ENCODE measurements at regions not wholly inside any gene's neighbourhood (a gene's known extent, or its start where the extent isn't known, plus 50 kb on each side); places are given as distances from the start of the nearest gene placed in this dataset.

DNA sequence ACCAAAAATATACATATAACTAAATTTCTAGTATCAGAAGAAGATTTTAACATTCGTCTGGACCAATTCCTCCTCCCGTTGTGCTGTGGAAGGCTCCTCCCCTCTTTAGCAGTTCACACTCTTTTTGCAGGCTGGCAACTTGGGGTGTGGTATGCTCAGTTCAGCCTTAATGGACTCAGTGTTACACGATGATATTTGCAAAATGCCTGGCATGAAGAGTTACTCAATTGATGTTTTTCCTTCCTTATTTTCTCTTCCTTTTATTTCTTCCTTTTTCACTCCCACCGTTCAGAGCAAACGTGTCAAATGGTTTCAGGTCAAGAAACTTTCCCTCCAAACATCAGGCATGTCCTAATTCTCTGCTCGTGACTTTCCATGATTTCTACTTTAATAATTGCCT is 248.3 kb downstream of the PHF14 start:
- FAIRE-seq: no peak
- no peaks in the 10 kb centered on the region for H3K36me3 ChIP-seq (replicated peaks in 1 of 2; ENCODE audit: control insufficient read depth in 1 of 2, insufficient read depth in 2 of 2, low read length in 2 of 2)
- no peaks in the 10 kb centered on the region for H3K4me1 ChIP-seq (ENCODE audit: insufficient read depth, low read length)
- no peak overlapping the region for H3K27ac ChIP-seq (ENCODE audit: extremely low read length, insufficient read depth, low read length)
- H3K79me2 ChIP-seq (ENCODE audit: insufficient read depth, low read length): no peaks in the 10 kb centered on the region
- H3K9ac ChIP-seq (ENCODE audit: insufficient read depth, low read depth, low read length): no peak overlapping the region
- no peak overlapping the region for H2AFZ ChIP-seq (ENCODE audit: low read length)
- H3K27me3 ChIP-seq (ENCODE audit: control insufficient read depth in 1 of 2, insufficient read depth in 2 of 2, low read length in 2 of 2): no peaks in the 10 kb centered on the region
- ChIA-PET POLR2A (no interaction called here), CTCF (ENCODE audit: low intra/inter-chr PET ratio, low total read pairs) (no interaction called here)
- no peaks in the 10 kb centered on the region for H3K9me3 ChIP-seq (ENCODE audit: low read length)
- intact Hi-C loops (cut with micrococcal nuclease; ENCODE audit: unreplicated experiment): no loop called here
- H3K4me3 ChIP-seq (replicated peaks in 1 of 3; ENCODE audit: insufficient read depth in 1 of 3, low read depth in 2 of 3, low read length in 3 of 3): no peak overlapping the region
- 7% methylated on average over 6 of the region's 6 CpGs for WGBS (ENCODE audit: low lambda C conversion rate)
- no peak for DNase-seq (ENCODE audit: low spot score)
- H4K20me1 ChIP-seq (ENCODE audit: insufficient read depth, low read length): no peaks in the 10 kb centered on the region
- H3K4me2 ChIP-seq (ENCODE audit: low read depth, low read length): no peak overlapping the region
- ATAC-seq: no peak
- TF ChIP-seq ZNF432 (CRISPR knock-in tag; IDR thresholded peaks at IDR 0.05; ENCODE audit: borderline replicate concordance) (no peak), NR2F2 (IDR thresholded peaks at IDR 0.05; ENCODE audit: borderline replicate concordance, low read depth) (no peak), ZSCAN30 (CRISPR knock-in tag; IDR thresholded peaks at IDR 0.05) (no peak), ZNF883 (CRISPR knock-in tag; IDR thresholded peaks at IDR 0.05; ENCODE audit: not compliant biosample characterization) (no peak), NPAS2 (CRISPR knock-in tag; IDR thresholded peaks at IDR 0.05; ENCODE audit: borderline replicate concordance) (no peak), FOXO1 (CRISPR knock-in tag; IDR thresholded peaks at IDR 0.05) (no peak), HNRNPLL (IDR thresholded peaks at IDR 0.05; ENCODE audit: low read depth, low read length, poor library complexity, severe bottlenecking) (no peak)
- TF ChIP-seq, protein P1, sequence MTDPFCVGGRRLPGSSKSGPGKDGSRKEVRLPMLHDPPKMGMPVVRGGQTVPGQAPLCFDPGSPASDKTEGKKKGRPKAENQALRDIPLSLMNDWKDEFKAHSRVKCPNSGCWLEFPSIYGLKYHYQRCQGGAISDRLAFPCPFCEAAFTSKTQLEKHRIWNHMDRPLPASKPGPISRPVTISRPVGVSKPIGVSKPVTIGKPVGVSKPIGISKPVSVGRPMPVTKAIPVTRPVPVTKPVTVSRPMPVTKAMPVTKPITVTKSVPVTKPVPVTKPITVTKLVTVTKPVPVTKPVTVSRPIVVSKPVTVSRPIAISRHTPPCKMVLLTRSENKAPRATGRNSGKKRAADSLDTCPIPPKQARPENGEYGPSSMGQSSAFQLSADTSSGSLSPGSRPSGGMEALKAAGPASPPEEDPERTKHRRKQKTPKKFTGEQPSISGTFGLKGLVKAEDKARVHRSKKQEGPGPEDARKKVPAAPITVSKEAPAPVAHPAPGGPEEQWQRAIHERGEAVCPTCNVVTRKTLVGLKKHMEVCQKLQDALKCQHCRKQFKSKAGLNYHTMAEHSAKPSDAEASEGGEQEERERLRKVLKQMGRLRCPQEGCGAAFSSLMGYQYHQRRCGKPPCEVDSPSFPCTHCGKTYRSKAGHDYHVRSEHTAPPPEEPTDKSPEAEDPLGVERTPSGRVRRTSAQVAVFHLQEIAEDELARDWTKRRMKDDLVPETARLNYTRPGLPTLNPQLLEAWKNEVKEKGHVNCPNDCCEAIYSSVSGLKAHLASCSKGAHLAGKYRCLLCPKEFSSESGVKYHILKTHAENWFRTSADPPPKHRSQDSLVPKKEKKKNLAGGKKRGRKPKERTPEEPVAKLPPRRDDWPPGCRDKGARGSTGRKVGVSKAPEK (CRISPR knock-in tag; IDR thresholded peaks at IDR 0.05; ENCODE audit: borderline replicate concordance): no peak
- in situ Hi-C loops (cut with HindIII; ENCODE audit: extremely low pct_ligation_motif_present, low pct_unique_long_range_greater_than_20kb): no loop called here
- no TSS peak for BruUV-seq (replicated peaks)

Data from HepG2 (cell line).